AG10803 (cell line): ENCODE measurements at regions not wholly inside any gene's neighbourhood (a gene's known extent, or its start where the extent isn't known, plus 50 kb on each side); places are given as distances from the start of the nearest gene placed in this dataset.

Experiments used
- DNase-seq: peaks from one replicate; pipeline ENCODE4 v3.0.0; 2010; ENCODE audit warnings: low read depth
- H3K4me3 ChIP-seq: 2 replicates; pipeline ENCODE4 v1.5.1; 2011; ENCODE audit warnings: mild to moderate bottlenecking, low read length, control low read depth
- CTCF ChIP-seq: conservative IDR thresholded peaks from 2 replicates; pipeline ENCODE4 v1.5.1; 2011; ENCODE audit warnings: mild to moderate bottlenecking, low read length, control low read depth, inconsistent platforms

- no peak for TF ChIP-seq CTCF
- no peak for DNase-seq
- H3K4me3 ChIP-seq = no peak overlapping the region
Measured at GRCh38 chr2:223688094-223688835, 86.1 kb upstream of the SCG2 start.

- no peak overlapping the region for H3K4me3 ChIP-seq
- no peak for TF ChIP-seq CTCF
- peak; percentile 2 for DNase-seq
Measured at GRCh38 chr2:223681125-223681524, 79.0 kb upstream of the SCG2 start.

DNA sequence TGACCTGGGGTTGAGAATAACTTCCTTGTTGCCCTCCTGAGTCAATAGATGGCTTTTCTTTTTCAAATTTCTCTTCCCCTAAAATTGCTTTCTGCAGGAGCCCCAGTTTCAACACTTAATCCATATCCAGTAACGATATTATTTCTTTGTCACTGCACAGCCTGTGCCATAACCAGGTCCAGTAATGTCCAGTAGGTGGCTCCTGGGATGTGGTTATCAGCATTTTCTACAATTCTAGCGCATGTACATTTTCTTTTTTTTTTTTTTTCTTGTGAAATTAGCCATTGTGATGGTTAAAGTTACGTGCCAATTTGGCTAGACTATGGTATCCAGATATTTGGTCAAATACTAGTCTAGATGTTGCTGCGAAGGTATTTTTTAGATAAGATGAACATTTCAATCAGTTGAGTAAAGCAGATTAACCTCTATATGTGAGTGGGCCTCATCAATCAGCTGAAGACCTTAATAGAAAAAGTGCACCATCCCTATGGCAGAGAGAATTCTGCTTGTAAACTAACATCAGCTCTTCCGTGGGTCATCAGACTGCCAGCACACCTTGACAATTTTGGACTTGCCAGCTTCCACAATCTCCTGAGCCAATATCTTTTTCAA lies 72.9 kb upstream of the SCG2 start:
- no peak overlapping the region for H3K4me3 ChIP-seq
- TF ChIP-seq CTCF = peak; percentile 67
- peak; percentile 29 for DNase-seq

DNA sequence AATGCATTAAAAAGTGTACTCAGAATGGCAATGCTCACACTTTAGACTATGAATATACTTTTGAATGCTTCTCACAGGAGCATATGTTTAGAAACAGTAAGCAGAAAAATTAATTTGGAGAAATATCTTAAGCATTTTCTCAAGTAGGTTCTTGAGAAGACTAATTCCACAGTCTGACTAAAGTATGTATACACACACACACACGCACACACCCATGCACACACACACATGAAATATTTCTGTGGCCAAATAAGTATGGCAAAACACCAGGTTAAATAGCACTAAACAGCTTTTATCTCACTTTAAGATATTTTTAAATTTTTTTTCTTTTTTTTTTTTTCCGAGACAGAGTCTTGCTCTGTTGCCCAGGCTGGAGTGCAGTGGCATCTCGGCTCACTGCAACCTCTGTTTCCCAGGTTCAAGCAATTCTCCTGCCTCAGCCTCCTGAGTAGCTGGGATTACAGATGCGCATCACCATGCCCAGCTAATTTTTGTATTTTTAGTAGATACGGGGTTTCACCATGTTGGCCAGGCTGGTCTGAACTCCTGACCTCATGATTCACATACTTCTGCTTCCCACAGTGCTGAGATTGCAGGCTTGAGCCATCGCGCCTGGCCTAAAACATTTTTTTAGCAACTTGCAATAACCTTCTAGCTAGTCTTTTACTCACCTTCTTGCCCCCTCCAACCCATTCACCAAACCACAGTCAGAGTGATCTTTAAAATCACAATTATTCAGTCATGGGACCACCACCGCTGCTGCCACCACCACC lies 67.5 kb upstream of the SCG2 start:
- no peak overlapping the region for H3K4me3 ChIP-seq
- peak; percentile 58 for DNase-seq
- no peak for TF ChIP-seq CTCF

- TF ChIP-seq CTCF = no peak
- no peak overlapping the region for H3K4me3 ChIP-seq
- peak; percentile 21 for DNase-seq
Measured at GRCh38 chr2:223668302-223668998, 66.3 kb upstream of the SCG2 start.

GRCh38 chr2:223654384-223654915 lies 52.3 kb upstream of the SCG2 start:
- TF ChIP-seq CTCF = no peak

More at GRCh38 chr2:223654384-223654915, 52.3 kb upstream of the SCG2 start:
- no peak overlapping the region for H3K4me3 ChIP-seq
- peak; percentile 43 for DNase-seq
